Endothelial cell of umbilical vein (primary cell): ENCODE measurements at regions not wholly inside any gene's neighbourhood (a gene's known extent, or its start where the extent isn't known, plus 50 kb on each side); places are given as distances from the start of the nearest gene placed in this dataset.

Source experiments
- EZH2 ChIP-seq: IDR thresholded peaks from 2 replicates; pipeline ENCODE4 v1.6.1; 2012; ENCODE audit warnings: borderline replicate concordance, low read depth, mild to moderate bottlenecking, moderate library complexity, low read length, inconsistent platforms; ENCODE audit not compliant: severe bottlenecking
- FOS ChIP-seq: IDR thresholded peaks from 2 replicates; pipeline ENCODE4 v1.6.1; 2011; ENCODE audit warnings: mild to moderate bottlenecking, low read length, moderate library complexity, borderline replicate concordance; ENCODE audit not compliant: insufficient read depth
- JUN ChIP-seq: IDR thresholded peaks from 2 replicates; pipeline ENCODE4 v1.6.1; 2011; ENCODE audit warnings: borderline replicate concordance, low read depth; ENCODE audit not compliant: insufficient read length, insufficient read depth
- MYC ChIP-seq: IDR thresholded peaks from one replicate; pipeline ENCODE4 v1.6.1; 2011; ENCODE audit warnings: mild to moderate bottlenecking, low read depth, low read length
- POLR2A ChIP-seq: IDR thresholded peaks from 2 replicates; pipeline ENCODE4 v1.6.1; 2012; ENCODE audit warnings: low read depth, mild to moderate bottlenecking, control low read depth, low read length
- POLR2AphosphoS5 ChIP-seq: IDR thresholded peaks from 2 replicates; pipeline ENCODE4 v1.6.1; 2012; ENCODE audit warnings: low read depth, mild to moderate bottlenecking, control low read depth, low read length, moderate library complexity; ENCODE audit not compliant: insufficient read depth
- TF ChIP-seq, protein P1 (sequence below), 2 donors: IDR thresholded peaks; 1 replicate in 1 of 2; 2 replicates in 1 of 2; pipeline ENCODE4 v1.5.1; 2011; ENCODE audit warnings: low read length in 2 of 2, mild to moderate bottlenecking in 2 of 2, moderate library complexity in 2 of 2, control low read depth in 1 of 2, inconsistent platforms in 1 of 2, low read depth in 1 of 2; ENCODE audit not compliant: insufficient read depth in 1 of 2; ENCODE audit errors: extremely low read depth in 1 of 2
- TF ChIP-seq, protein P2 (sequence below): IDR thresholded peaks from 2 replicates; pipeline ENCODE4 v1.6.1; 2011; ENCODE audit not compliant: insufficient read depth, insufficient read length

DNA sequence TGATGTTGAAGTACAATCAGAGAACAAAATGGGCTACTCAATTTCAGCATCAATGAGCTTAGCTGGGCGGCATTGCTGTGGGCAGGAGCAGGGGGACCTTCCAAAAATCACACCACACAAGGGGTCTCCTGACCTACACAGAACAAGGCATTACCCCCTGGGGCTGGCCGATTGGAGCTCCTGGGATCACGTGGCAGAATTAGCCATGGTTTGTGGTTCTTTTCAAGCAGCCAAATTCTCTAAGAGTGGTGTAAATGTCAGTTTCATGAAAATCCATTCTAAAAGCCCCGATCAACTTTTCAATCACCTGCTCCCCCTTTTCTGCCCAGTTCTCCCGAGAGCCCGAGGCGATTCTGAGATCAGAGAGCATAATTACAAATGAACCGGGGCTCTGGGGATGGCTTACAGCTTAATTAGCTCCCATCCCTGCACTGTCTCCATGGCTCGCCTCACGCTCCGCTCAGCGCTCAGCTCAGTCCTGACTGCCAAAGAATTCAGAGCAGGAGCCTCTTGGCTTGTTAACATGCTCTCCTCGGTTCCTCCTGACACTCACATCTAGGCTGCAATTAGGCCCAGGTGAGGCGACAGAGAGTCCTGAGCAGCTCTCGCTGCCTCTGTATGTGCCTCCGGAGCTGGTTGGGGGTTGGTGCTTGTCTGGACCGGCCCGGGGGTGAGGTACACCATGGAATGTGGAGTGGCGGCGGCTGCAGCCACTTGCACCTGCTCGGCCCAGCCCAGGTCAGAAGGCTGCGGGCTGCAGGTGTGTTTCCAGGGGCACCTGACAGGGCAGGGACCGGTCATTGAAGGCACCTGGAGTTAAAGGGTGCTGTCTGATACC, 111.8 kb downstream of the WDR11 start:
- TF ChIP-seq POLR2A (no peak), JUN (no peak), FOS (no peak), EZH2 (no peak), POLR2AphosphoS5 (no peak), MYC (no peak)
- TF ChIP-seq, protein P1, sequence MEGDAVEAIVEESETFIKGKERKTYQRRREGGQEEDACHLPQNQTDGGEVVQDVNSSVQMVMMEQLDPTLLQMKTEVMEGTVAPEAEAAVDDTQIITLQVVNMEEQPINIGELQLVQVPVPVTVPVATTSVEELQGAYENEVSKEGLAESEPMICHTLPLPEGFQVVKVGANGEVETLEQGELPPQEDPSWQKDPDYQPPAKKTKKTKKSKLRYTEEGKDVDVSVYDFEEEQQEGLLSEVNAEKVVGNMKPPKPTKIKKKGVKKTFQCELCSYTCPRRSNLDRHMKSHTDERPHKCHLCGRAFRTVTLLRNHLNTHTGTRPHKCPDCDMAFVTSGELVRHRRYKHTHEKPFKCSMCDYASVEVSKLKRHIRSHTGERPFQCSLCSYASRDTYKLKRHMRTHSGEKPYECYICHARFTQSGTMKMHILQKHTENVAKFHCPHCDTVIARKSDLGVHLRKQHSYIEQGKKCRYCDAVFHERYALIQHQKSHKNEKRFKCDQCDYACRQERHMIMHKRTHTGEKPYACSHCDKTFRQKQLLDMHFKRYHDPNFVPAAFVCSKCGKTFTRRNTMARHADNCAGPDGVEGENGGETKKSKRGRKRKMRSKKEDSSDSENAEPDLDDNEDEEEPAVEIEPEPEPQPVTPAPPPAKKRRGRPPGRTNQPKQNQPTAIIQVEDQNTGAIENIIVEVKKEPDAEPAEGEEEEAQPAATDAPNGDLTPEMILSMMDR (IDR thresholded peaks at IDR 0.05; ENCODE audit: extremely low read depth in 1 of 2, insufficient read depth in 1 of 2, low read depth in 1 of 2, low read length in 2 of 2): no peak
- TF ChIP-seq, protein P2, sequence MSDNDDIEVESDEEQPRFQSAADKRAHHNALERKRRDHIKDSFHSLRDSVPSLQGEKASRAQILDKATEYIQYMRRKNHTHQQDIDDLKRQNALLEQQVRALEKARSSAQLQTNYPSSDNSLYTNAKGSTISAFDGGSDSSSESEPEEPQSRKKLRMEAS: no peak
